Naive thymus-derived CD4-positive, alpha-beta T cell (primary cell): ENCODE measurements at regions not wholly inside any gene's neighbourhood (a gene's known extent, or its start where the extent isn't known, plus 50 kb on each side); places are given as distances from the start of the nearest gene placed in this dataset.

Experiments
- ATAC-seq: fragments of 150-1000 bp; cut with Tn5 transposase; 2 replicates; pipeline ENCODE4 v1.10.0; 2021; ENCODE audit warnings: mild to moderate bottlenecking, moderate library complexity
- CTCF ChIA-PET: fragments of 350-600 bp; sonication (Branson Sonifier 250); formaldehyde crosslinking; loops from one replicate; lab custom pipeline; 2021; ENCODE audit warnings: antibody characterized with exemption; lab: Charles Lee
- POLR2A ChIA-PET: fragments of 350-600 bp; sonication (Branson Sonifier 250); formaldehyde crosslinking; loops from one replicate; lab custom pipeline; 2021; ENCODE audit warnings: antibody characterized with exemption, inconsistent platforms; lab: Charles Lee
- DNase-seq, 9 donors: peaks; one replicate each; pipeline versions ENCODE4 v3.0.0 to v3.0.0-alpha.2; 2020 to 2022; ENCODE audit warnings: mixed read lengths in 1 of 9
- H3K27ac ChIP-seq: one replicate; pipeline ENCODE4 v1.7.0; 2013; ENCODE audit warnings: mild to moderate bottlenecking, low read depth, low read length, moderate library complexity
- H3K27me3 ChIP-seq, 2 donors: one replicate each; pipeline ENCODE4 v1.7.0; 2013; ENCODE audit warnings: low read length in 2 of 2, mild to moderate bottlenecking in 2 of 2, moderate library complexity in 2 of 2; ENCODE audit not compliant: control insufficient read depth in 2 of 2, insufficient read depth in 2 of 2
- H3K36me3 ChIP-seq, 3 experiments: 1 replicate in 2 of 3; 2 replicates in 1 of 3; pipeline ENCODE4 v1.7.0; 2013; ENCODE audit warnings: low read length in 3 of 3, mild to moderate bottlenecking in 3 of 3, moderate library complexity in 1 of 3; ENCODE audit not compliant: insufficient read depth in 3 of 3, control insufficient read depth in 2 of 3
- H3K4me1 ChIP-seq, 2 donors: one replicate each; pipeline ENCODE4 v1.7.0; 2013; ENCODE audit warnings: low read length in 2 of 2, mild to moderate bottlenecking in 2 of 2, moderate library complexity in 1 of 2; ENCODE audit not compliant: control insufficient read depth in 2 of 2, insufficient read depth in 2 of 2
- H3K4me3 ChIP-seq: 2 replicates; pipeline ENCODE4 v1.7.0; 2013; ENCODE audit warnings: mild to moderate bottlenecking, low read length
- H3K9me3 ChIP-seq, 3 experiments: 1 replicate in 2 of 3; 2 replicates in 1 of 3; pipeline ENCODE4 v1.7.0; 2013; ENCODE audit warnings: low read length in 3 of 3; ENCODE audit not compliant: control insufficient read depth in 2 of 3
- H3K27ac Mint-ChIP-seq, 9 donors: one replicate each; pipeline ENCODE4 v1.8.0; 2020 to 2022; ENCODE audit warnings: mixed read lengths in 9 of 9, mild to moderate bottlenecking in 8 of 9, moderate library complexity in 5 of 9, inconsistent platforms in 2 of 9
- H3K27me3 Mint-ChIP-seq, 5 donors: one replicate each; pipeline ENCODE4 v1.8.0; 2021 to 2022; ENCODE audit warnings: mixed read lengths in 5 of 5, mild to moderate bottlenecking in 1 of 5
- H3K36me3 Mint-ChIP-seq, 5 donors: one replicate each; pipeline ENCODE4 v1.8.0; 2020 to 2022; ENCODE audit warnings: mixed read lengths in 5 of 5, mild to moderate bottlenecking in 3 of 5, inconsistent platforms in 1 of 5
- H3K4me1 Mint-ChIP-seq, 7 donors: one replicate each; pipeline ENCODE4 v1.8.0; 2020 to 2022; ENCODE audit warnings: mixed read lengths in 7 of 7, mild to moderate bottlenecking in 3 of 7, inconsistent platforms in 1 of 7
- H3K4me3 Mint-ChIP-seq, 10 donors: one replicate each; pipeline ENCODE4 v1.8.0; 2020 to 2022; ENCODE audit warnings: mild to moderate bottlenecking in 10 of 10, mixed read lengths in 10 of 10, moderate library complexity in 6 of 10, inconsistent platforms in 2 of 10
- H3K9me3 Mint-ChIP-seq, 11 donors: one replicate each; pipeline ENCODE4 v1.8.0; 2020 to 2022; ENCODE audit warnings: mixed read lengths in 11 of 11, mild to moderate bottlenecking in 4 of 11, inconsistent platforms in 1 of 11, moderate library complexity in 1 of 11
- intact Hi-C, 2 donors: fragments of 100-400 bp; cut with micrococcal nuclease; formaldehyde crosslinking; loops; one replicate each; pipeline ENCODE4 v1.15.1; 2023

DNA sequence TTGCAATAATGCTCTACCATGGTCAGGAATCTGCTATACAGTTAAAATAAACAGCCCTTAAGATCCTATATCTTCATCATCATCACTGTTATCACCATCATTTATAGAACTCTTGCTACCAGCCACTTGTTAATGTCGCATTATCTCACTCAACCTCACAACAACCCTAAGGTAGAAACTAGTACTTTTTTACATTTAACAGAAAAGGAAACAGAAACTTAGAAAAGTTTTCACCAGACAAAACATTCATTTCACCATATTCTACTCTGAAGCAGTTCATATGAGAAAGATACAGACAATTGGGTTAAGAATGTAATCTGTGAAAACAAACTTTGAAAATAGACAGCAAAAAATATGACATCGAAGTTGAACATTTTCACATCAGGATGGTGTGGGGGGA lies 262.6 kb downstream of the ATG4C start:
- Histone ChIP-seq H3K4me3 (no peak overlapping the region), H3K27ac (no peak overlapping the region), H3K4me1 (no peaks in the 10 kb centered on the region), H3K27me3 (no peaks in the 10 kb centered on the region), H3K9me3 (no peaks in the 10 kb centered on the region), H3K36me3 (no peaks in the 10 kb centered on the region)
- Mint-ChIP-seq H3K27ac (no peak overlapping the region), H3K4me3 (no peak overlapping the region), H3K36me3 (no peaks in the 10 kb centered on the region), H3K27me3 (peaks cover 0 to 33% (median 14%) of the 10 kb centered on the region in 5 donors), H3K4me1 (peaks cover 0 to 5% (median 0%) of the 10 kb centered on the region in 7 donors), H3K9me3 (peaks cover 0 to 2% (median 0%) of the 10 kb centered on the region in 11 donors)
- intact Hi-C loops: no loop called here
- POLR2A ChIA-PET: no interaction called here
- CTCF ChIA-PET: no interaction called here
- DNase-seq: no peak
- ATAC-seq: no peak

GRCh38 chr1:63049135-63049534 lies 265.2 kb downstream of the ATG4C start:
- Mint-ChIP-seq H3K4me1 (peaks cover 0 to 5% (median 0%) of the 10 kb centered on the region in 7 donors), H3K9me3 (peaks cover 0 to 2% (median 0%) of the 10 kb centered on the region in 11 donors), H3K4me3 (no peak overlapping the region), H3K27ac (no peak overlapping the region), H3K36me3 (no peaks in the 10 kb centered on the region), H3K27me3 (peaks cover 0 to 22% (median 14%) of the 10 kb centered on the region in 5 donors)
- ChIA-PET CTCF (no interaction called here), POLR2A (no interaction called here)
- intact Hi-C loops: no loop called here
- DNase-seq (no peak), ATAC-seq (no peak)
- no peaks in the 10 kb centered on the region for H3K9me3 ChIP-seq
- H3K27ac ChIP-seq: no peak overlapping the region
- no peaks in the 10 kb centered on the region for H3K27me3 ChIP-seq
- no peaks in the 10 kb centered on the region for H3K36me3 ChIP-seq
- no peaks in the 10 kb centered on the region for H3K4me1 ChIP-seq
- H3K4me3 ChIP-seq: no peak overlapping the region

GRCh38 chr1:63051356-63051755 lies 267.4 kb downstream of the ATG4C start:
- ChIA-PET CTCF (no interaction called here), POLR2A (no interaction called here)
- intact Hi-C loops: no loop called here
- H3K27me3 ChIP-seq: no peaks in the 10 kb centered on the region
- Mint-ChIP-seq H3K4me1 (peaks cover 0 to 4% (median 0%) of the 10 kb centered on the region in 7 donors), H3K36me3 (no peaks in the 10 kb centered on the region), H3K27me3 (peaks cover 0 to 32% (median 22%) of the 10 kb centered on the region in 5 donors), H3K4me3 (no peak overlapping the region), H3K9me3 (no peaks in the 10 kb centered on the region), H3K27ac (no peak overlapping the region)
- no peak for DNase-seq
- H3K4me1 ChIP-seq: no peaks in the 10 kb centered on the region
- no peak overlapping the region for H3K27ac ChIP-seq
- no peak overlapping the region for H3K4me3 ChIP-seq
- H3K9me3 ChIP-seq: no peaks in the 10 kb centered on the region
- H3K36me3 ChIP-seq: no peaks in the 10 kb centered on the region
- ATAC-seq: no peak

DNA sequence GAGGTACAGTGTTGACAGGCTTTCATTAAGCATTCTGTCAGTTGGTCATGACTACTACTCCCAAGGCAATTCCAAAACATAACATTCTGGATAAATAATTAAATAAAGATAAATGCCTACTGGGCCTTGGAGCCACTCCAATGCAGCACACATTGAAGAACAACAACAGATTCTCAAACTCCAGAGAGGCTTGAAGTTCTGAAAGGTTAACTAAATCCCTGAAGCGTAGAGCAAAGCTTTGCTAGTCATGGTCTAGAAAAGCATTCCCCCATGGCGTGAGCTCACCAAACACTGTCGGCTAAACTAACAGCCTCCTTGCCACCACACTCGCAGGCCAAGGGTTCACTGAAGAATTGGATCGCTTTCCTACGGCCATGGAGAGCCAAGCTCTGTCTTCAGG lies 268.0 kb downstream of the ATG4C start:
- Histone ChIP-seq H3K4me1 (no peaks in the 10 kb centered on the region), H3K36me3 (no peaks in the 10 kb centered on the region), H3K27ac (no peak overlapping the region), H3K4me3 (no peak overlapping the region), H3K27me3 (no peaks in the 10 kb centered on the region), H3K9me3 (no peaks in the 10 kb centered on the region)
- no peaks in the 10 kb centered on the region for H3K4me1 Mint-ChIP-seq
- no peak for DNase-seq
- intact Hi-C loops: no loop called here
- ChIA-PET POLR2A (no interaction called here), CTCF (no interaction called here)
- H3K36me3 Mint-ChIP-seq: no peaks in the 10 kb centered on the region
- H3K27ac Mint-ChIP-seq: no peak overlapping the region
- ATAC-seq: no peak
- no peak overlapping the region for H3K4me3 Mint-ChIP-seq
- no peaks in the 10 kb centered on the region for H3K9me3 Mint-ChIP-seq
- peaks cover 0 to 31% (median 18%) of the 10 kb centered on the region in 5 donors for H3K27me3 Mint-ChIP-seq

DNA sequence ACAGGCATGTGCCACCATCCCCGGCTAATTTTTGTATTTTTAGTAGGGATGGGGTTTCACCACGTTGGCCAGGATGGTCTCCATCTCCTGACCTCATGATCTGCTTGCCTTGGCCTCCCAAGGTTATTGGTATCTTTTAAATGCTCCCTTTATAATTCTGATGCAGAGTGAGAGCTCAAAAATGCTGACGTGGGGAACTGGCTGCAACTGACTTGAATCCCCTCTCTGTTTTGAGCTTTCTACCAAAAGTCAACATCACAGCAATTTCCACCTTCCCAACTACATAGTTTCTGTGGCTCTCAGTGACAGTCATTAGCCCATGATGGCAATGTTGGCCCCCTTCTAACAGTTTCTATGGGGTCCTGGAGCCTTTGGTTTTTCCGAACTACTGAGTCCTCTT lies 268.2 kb upstream of the FOXD3 start:
- H3K36me3 Mint-ChIP-seq: no peaks in the 10 kb centered on the region
- Histone ChIP-seq H3K27me3 (no peaks in the 10 kb centered on the region), H3K36me3 (no peaks in the 10 kb centered on the region), H3K9me3 (no peaks in the 10 kb centered on the region), H3K4me3 (no peak overlapping the region), H3K4me1 (no peaks in the 10 kb centered on the region), H3K27ac (no peak overlapping the region)
- ChIA-PET POLR2A (no interaction called here), CTCF (no interaction called here)
- H3K27me3 Mint-ChIP-seq: peaks cover 0 to 36% (median 18%) of the 10 kb centered on the region in 5 donors
- no peak overlapping the region for H3K4me3 Mint-ChIP-seq
- DNase-seq (no peak), ATAC-seq (no peak)
- H3K4me1 Mint-ChIP-seq: no peaks in the 10 kb centered on the region
- intact Hi-C loops: no loop called here
- H3K9me3 Mint-ChIP-seq: no peaks in the 10 kb centered on the region
- H3K27ac Mint-ChIP-seq: no peak overlapping the region

DNA sequence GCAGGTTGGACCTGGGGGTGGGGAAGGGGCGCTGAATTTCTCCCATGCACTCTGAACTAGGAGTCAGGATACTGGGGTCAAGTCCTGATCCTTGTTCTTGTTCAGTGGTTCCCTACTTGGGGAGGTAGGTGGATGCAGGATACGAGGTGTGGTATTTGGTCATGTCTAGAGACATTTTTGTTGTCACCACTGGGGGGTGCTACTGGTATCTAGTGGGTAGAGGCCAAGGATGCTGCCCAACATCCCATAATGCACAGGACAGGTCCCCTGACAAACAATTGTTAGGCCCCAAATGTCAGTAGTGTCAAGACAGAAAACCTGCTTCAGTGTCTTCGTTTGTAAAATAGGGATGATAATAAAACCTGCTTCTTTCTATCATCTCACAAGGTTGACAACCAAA lies 259.0 kb upstream of the FOXD3 start:
- ChIA-PET CTCF (no interaction called here), POLR2A (no interaction called here)
- H3K4me1 ChIP-seq: no peaks in the 10 kb centered on the region
- peaks cover 0 to 6% (median 0%) of the 10 kb centered on the region in 11 donors for H3K9me3 Mint-ChIP-seq
- H3K9me3 ChIP-seq: no peaks in the 10 kb centered on the region
- intact Hi-C loops: no loop called here
- peaks cover 0 to 5% (median 0%) of the 10 kb centered on the region in 5 donors for H3K27me3 Mint-ChIP-seq
- DNase-seq (no peak), ATAC-seq (no peak)
- no peak overlapping the region for H3K27ac Mint-ChIP-seq
- H3K4me3 Mint-ChIP-seq: no peak overlapping the region
- no peaks in the 10 kb centered on the region for H3K36me3 ChIP-seq
- no peak overlapping the region for H3K27ac ChIP-seq
- H3K4me3 ChIP-seq: no peak overlapping the region
- no peaks in the 10 kb centered on the region for H3K27me3 ChIP-seq
- H3K4me1 Mint-ChIP-seq: no peaks in the 10 kb centered on the region
- H3K36me3 Mint-ChIP-seq: no peaks in the 10 kb centered on the region

DNA sequence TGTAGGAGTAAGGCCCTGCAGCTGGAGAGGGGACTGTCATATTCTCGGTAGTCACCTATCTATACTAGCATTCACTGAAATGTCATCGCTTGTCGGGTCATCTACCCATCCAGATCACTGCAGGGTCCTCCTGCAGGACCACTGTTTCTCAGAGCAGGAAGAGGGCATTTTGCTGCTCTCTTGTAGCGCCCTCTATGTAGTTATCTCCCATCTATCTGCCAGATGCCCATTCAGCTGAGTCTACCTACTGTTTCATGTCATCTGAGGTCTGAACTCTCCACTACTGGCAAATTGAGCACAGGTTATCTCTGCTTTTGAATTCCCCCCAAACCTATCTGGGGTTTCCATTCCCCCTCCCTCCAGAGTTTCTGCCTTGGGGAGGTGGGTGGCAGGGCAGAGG lies 258.2 kb upstream of the FOXD3 start:
- no peaks in the 10 kb centered on the region for H3K36me3 Mint-ChIP-seq
- peaks cover 0 to 6% (median 0%) of the 10 kb centered on the region in 11 donors for H3K9me3 Mint-ChIP-seq
- no peaks in the 10 kb centered on the region for H3K27me3 ChIP-seq

More for the DNA sequence above, 258.2 kb upstream of the FOXD3 start:
- Histone ChIP-seq H3K4me1 (no peaks in the 10 kb centered on the region), H3K27ac (no peak overlapping the region), H3K4me3 (no peak overlapping the region), H3K36me3 (no peaks in the 10 kb centered on the region), H3K9me3 (no peaks in the 10 kb centered on the region)
- DNase-seq (no peak), ATAC-seq (no peak)
- Mint-ChIP-seq H3K4me3 (no peak overlapping the region), H3K4me1 (no peaks in the 10 kb centered on the region), H3K27ac (no peak overlapping the region), H3K27me3 (peaks cover 0 to 5% (median 0%) of the 10 kb centered on the region in 5 donors)
- POLR2A ChIA-PET: no interaction called here
- CTCF ChIA-PET: no interaction called here
- intact Hi-C loops: no loop called here
